ENCODE measurements at regions not wholly inside any gene's neighbourhood (a gene's known extent, or its start where the extent isn't known, plus 50 kb on each side); places are given as distances from the start of the nearest gene placed in this dataset.

GRCh38 chr3:148584438-148584837 is 113.3 kb upstream of the AGTR1 start:
- H3K27me3 ChIP-seq, result no peaks in the 10 kb centered on the region
- no peak overlapping the region for H3K4me3 ChIP-seq
- peaks cover 0 to 26% (median 6%) of the 10 kb centered on the region in 3 donors for H3K4me1 ChIP-seq
- H3K27ac ChIP-seq, result peak overlapping the region in 1 of 4 donors; percentile 62
- H3K36me3 ChIP-seq, result no peaks in the 10 kb centered on the region
- no peak for ATAC-seq
- H3K9me3 ChIP-seq, result no peaks in the 10 kb centered on the region
- no peak for TF ChIP-seq POLR2A (IDR thresholded peaks at IDR 0.05)
- no peak for TF ChIP-seq CTCF (IDR thresholded peaks at IDR 0.05)
- no peak for TF ChIP-seq EP300 (IDR thresholded peaks at IDR 0.05)
- no peak for TF ChIP-seq POLR2AphosphoS5 (IDR thresholded peaks at IDR 0.05)

GRCh38 chr3:148585671-148586379 is 111.9 kb upstream of the AGTR1 start:
- H3K27me3 ChIP-seq, result no peaks in the 10 kb centered on the region
- H3K27ac ChIP-seq, result no peak overlapping the region
- no peaks in the 10 kb centered on the region for H3K36me3 ChIP-seq
- H3K9me3 ChIP-seq, result no peaks in the 10 kb centered on the region
- no peak for TF ChIP-seq CTCF (IDR thresholded peaks at IDR 0.05)
- TF ChIP-seq EP300 (IDR thresholded peaks at IDR 0.05), result no peak
- no peak for TF ChIP-seq POLR2A (IDR thresholded peaks at IDR 0.05)
- no peak for TF ChIP-seq POLR2AphosphoS5 (IDR thresholded peaks at IDR 0.05)
- WGBS, 2 donors (ENCODE audit: low coverage in 1 of 2), result 65 to 70% methylated on average over 4 to 5 of the region's 5 CpGs
- H3K4me3 ChIP-seq, result no peak overlapping the region
- no peak for ATAC-seq
- H3K4me1 ChIP-seq, result peaks cover 0 to 26% (median 6%) of the 10 kb centered on the region in 3 donors

GRCh38 chr3:148588291-148588690 is 109.4 kb upstream of the AGTR1 start:
- peaks cover 0 to 6% (median 0%) of the 10 kb centered on the region in 3 donors for H3K4me1 ChIP-seq
- no peaks in the 10 kb centered on the region for H3K27me3 ChIP-seq
- TF ChIP-seq POLR2AphosphoS5 (IDR thresholded peaks at IDR 0.05) (no peak), POLR2A (IDR thresholded peaks at IDR 0.05) (no peak), CTCF (IDR thresholded peaks at IDR 0.05) (no peak), EP300 (IDR thresholded peaks at IDR 0.05) (no peak)
- H3K27ac ChIP-seq, result no peak overlapping the region
- no peak for ATAC-seq
- no peak overlapping the region for H3K4me3 ChIP-seq
- H3K9me3 ChIP-seq, result no peaks in the 10 kb centered on the region
- H3K36me3 ChIP-seq, result no peaks in the 10 kb centered on the region
- 88 to 95% methylated on average over 1 to 2 of the region's 2 CpGs for WGBS, 2 donors (ENCODE audit: low coverage in 1 of 2)

GRCh38 chr3:148591525-148591924 is 106.2 kb upstream of the AGTR1 start:
- no peak for ATAC-seq
- H3K27me3 ChIP-seq, result no peaks in the 10 kb centered on the region
- no peaks in the 10 kb centered on the region for H3K4me1 ChIP-seq
- H3K9me3 ChIP-seq, result no peaks in the 10 kb centered on the region
- no peak for TF ChIP-seq POLR2AphosphoS5 (IDR thresholded peaks at IDR 0.05)
- no peak for TF ChIP-seq POLR2A (IDR thresholded peaks at IDR 0.05)
- TF ChIP-seq CTCF (IDR thresholded peaks at IDR 0.05), result no peak
- TF ChIP-seq EP300 (IDR thresholded peaks at IDR 0.05), result no peak
- no peak overlapping the region for H3K4me3 ChIP-seq
- 87 to 91% methylated on average over 3 of the region's 3 CpGs for WGBS, 2 donors (ENCODE audit: low coverage in 1 of 2)
- H3K36me3 ChIP-seq, result no peaks in the 10 kb centered on the region
- H3K27ac ChIP-seq, result no peak overlapping the region

- no peaks in the 10 kb centered on the region for H3K27me3 ChIP-seq
- no peaks in the 10 kb centered on the region for H3K36me3 ChIP-seq
- no peak overlapping the region for H3K27ac ChIP-seq
- TF ChIP-seq POLR2AphosphoS5 (IDR thresholded peaks at IDR 0.05) (no peak), EP300 (IDR thresholded peaks at IDR 0.05) (no peak), POLR2A (IDR thresholded peaks at IDR 0.05) (no peak), CTCF (IDR thresholded peaks at IDR 0.05) (no peak)
- WGBS, 2 donors (ENCODE audit: low coverage in 1 of 2), result 86 to 92% methylated on average over 2 of the region's 2 CpGs
- peaks cover 0 to 22% (median 6%) of the 10 kb centered on the region in 3 donors for H3K4me1 ChIP-seq
- H3K9me3 ChIP-seq, result no peaks in the 10 kb centered on the region
- no peak for ATAC-seq
- H3K4me3 ChIP-seq, result no peak overlapping the region
These were observed 99.1 kb upstream of the AGTR1 start for GRCh38 chr3:148598619-148599018.

Measured in gastroesophageal sphincter (tissue), 4 donors.